HepG2 (cell line): ENCODE measurements at regions not wholly inside any gene's neighbourhood (a gene's known extent, or its start where the extent isn't known, plus 50 kb on each side); places are given as distances from the start of the nearest gene placed in this dataset.

Experiments
- ATAC-seq: fragments of 200-7000 bp; cut with Tn5 transposase; 3 replicates; pipeline ENCODE4 v1.9.1; 2020; ENCODE audit warnings: mild to moderate bottlenecking, moderate library complexity
- BruUV-seq: library from RNA; stranded (reverse); fragments of 400-500 nt; replicated peaks from 2 replicates; lab custom pipeline; 2021; lab: Mats Ljungman, UMichigan
- CTCF ChIA-PET: fragments of 300-600 bp; formaldehyde crosslinking; extraction: SDS; loops from one replicate; lab custom pipeline; 2021; ENCODE audit warnings: low total read pairs, inconsistent platforms, low intra/inter-chr PET ratio; lab: Yijun Ruan, JAX
- POLR2A ChIA-PET: fragments of 350-600 bp; sonication (Branson Sonifier 250); formaldehyde crosslinking; loops from one replicate; lab custom pipeline; 2020; ENCODE audit warnings: antibody characterized with exemption, inconsistent platforms; lab: Yijun Ruan, JAX
- DNase-seq: peaks from one replicate; pipeline ENCODE4 v3.0.0-alpha.2; 2015; ENCODE audit warnings: low spot score
- FAIRE-seq: peaks from 3 replicates; lab custom pipeline; 2011; peaks lifted over from hg19 to GRCh38; lab: Jason Lieb, UNC
- H2AFZ ChIP-seq: one replicate; pipeline ENCODE4 v1.6.1; 2011; ENCODE audit warnings: low read length, inconsistent platforms
- H3K27ac ChIP-seq: fragments of 300-600 bp; 3 replicates; pipeline ENCODE4 v1.8.0; 2011; ENCODE audit warnings: mixed run types, mild to moderate bottlenecking, mixed read lengths, low read length, inconsistent platforms; ENCODE audit not compliant: insufficient read depth; ENCODE audit errors: extremely low read length
- H3K27me3 ChIP-seq, 2 experiments: fragments of 200-600 bp in 1 of 2; 2 replicates in 1 of 2; 3 replicates in 1 of 2; pipeline versions ENCODE4 v1.6.0 to v1.8.0; 2011; ENCODE audit warnings: low read length in 2 of 2, mild to moderate bottlenecking in 2 of 2, moderate library complexity in 2 of 2, inconsistent platforms in 1 of 2; ENCODE audit not compliant: insufficient read depth in 2 of 2, control insufficient read depth in 1 of 2
- H3K36me3 ChIP-seq, 2 experiments: fragments of 200-600 bp in 1 of 2; replicated peaks in 1 of 2; 2 replicates in 1 of 2; 3 replicates in 1 of 2; pipeline versions ENCODE4 v1.5.1 to v1.8.0; 2011; ENCODE audit warnings: low read length in 2 of 2, inconsistent platforms in 1 of 2; ENCODE audit not compliant: insufficient read depth in 2 of 2, control insufficient read depth in 1 of 2
- H3K4me1 ChIP-seq: 2 replicates; pipeline ENCODE4 v1.5.1; 2012; ENCODE audit warnings: low read length, inconsistent platforms; ENCODE audit not compliant: insufficient read depth
- H3K4me2 ChIP-seq: 2 replicates; pipeline ENCODE4 v1.6.0; 2011; ENCODE audit warnings: low read depth, low read length, inconsistent platforms
- H3K4me3 ChIP-seq, 3 experiments: fragments of 200-600 bp in 1 of 3; sonication (generic), shearing (Covaris generic) in 1 of 3; replicated peaks in 1 of 3; 2 replicates each; pipeline ENCODE4 v1.5.1; 2011 to 2016; ENCODE audit warnings: low read length in 3 of 3, inconsistent platforms in 2 of 3, low read depth in 2 of 3, mild to moderate bottlenecking in 2 of 3, control low read depth in 1 of 3, mixed read lengths in 1 of 3; ENCODE audit not compliant: insufficient read depth in 1 of 3
- H3K79me2 ChIP-seq: one replicate; pipeline ENCODE4 v1.6.1; 2011; ENCODE audit warnings: low read length, inconsistent platforms; ENCODE audit not compliant: insufficient read depth
- H3K9ac ChIP-seq: 2 replicates; pipeline ENCODE4 v1.6.0; 2011; ENCODE audit warnings: mild to moderate bottlenecking, low read depth, low read length, inconsistent platforms; ENCODE audit not compliant: insufficient read depth
- H3K9me3 ChIP-seq: 2 replicates; pipeline ENCODE4 v1.5.1; 2012; ENCODE audit warnings: mild to moderate bottlenecking, low read length
- H4K20me1 ChIP-seq: 2 replicates; pipeline ENCODE4 v1.6.0; 2011; ENCODE audit warnings: inconsistent platforms, mild to moderate bottlenecking, low read length, moderate library complexity; ENCODE audit not compliant: insufficient read depth
- EEA1 ChIP-seq: sonication (generic); formaldehyde crosslinking; IDR thresholded peaks from 2 replicates; pipeline ENCODE4 v1.5.1; 2020; ENCODE audit warnings: mild to moderate bottlenecking, missing genetic modification reagents, borderline replicate concordance
- GTF2F1 ChIP-seq: fragments of 150-350 bp; IDR thresholded peaks from 2 replicates; pipeline ENCODE4 v1.6.1; 2014; ENCODE audit warnings: low read length
- KAT7 ChIP-seq: IDR thresholded peaks from 2 replicates; pipeline ENCODE4 v1.6.1; 2018; ENCODE audit warnings: borderline replicate concordance, missing compliant biosample characterization
- PTBP1 ChIP-seq: fragments of 200-400 bp; formaldehyde crosslinking; IDR thresholded peaks from 2 replicates; pipeline ENCODE4 v1.6.1; 2018; ENCODE audit warnings: low read length, low read depth; ENCODE audit not compliant: poor library complexity, severe bottlenecking
- SATB2 ChIP-seq: sonication (generic); formaldehyde crosslinking; IDR thresholded peaks from 2 replicates; pipeline ENCODE4 v1.5.0; 2020; ENCODE audit warnings: missing genetic modification reagents
- TAF1 ChIP-seq: sonication (generic); formaldehyde crosslinking; IDR thresholded peaks from 2 replicates; pipeline ENCODE4 v1.4.0; 2020; ENCODE audit warnings: missing genetic modification reagents
- XRCC5 ChIP-seq: fragments of 200-400 bp; formaldehyde crosslinking; optimal IDR thresholded peaks from 2 replicates; pipeline ENCODE3; 2017; ENCODE audit warnings: mild to moderate bottlenecking, low read length
- ZBTB7A ChIP-seq: sonication (generic); formaldehyde crosslinking; IDR thresholded peaks from 2 replicates; pipeline ENCODE4 v1.8.0; 2022; ENCODE audit warnings: mild to moderate bottlenecking, missing genetic modification reagents
- ZEB1 ChIP-seq: IDR thresholded peaks from 2 replicates; pipeline ENCODE4 v1.6.1; 2012; ENCODE audit warnings: mild to moderate bottlenecking, low read depth, inconsistent platforms; ENCODE audit not compliant: insufficient replicate concordance
- ZFYVE20 ChIP-seq: sonication (generic); formaldehyde crosslinking; IDR thresholded peaks from 2 replicates; pipeline ENCODE4 v1.8.0; 2023; ENCODE audit warnings: low read depth, mild to moderate bottlenecking, moderate library complexity, missing genetic modification reagents, borderline replicate concordance
- ZNF44 ChIP-seq: sonication (generic); formaldehyde crosslinking; IDR thresholded peaks from 2 replicates; pipeline ENCODE4 v1.5.1; 2020; ENCODE audit warnings: mild to moderate bottlenecking, missing genetic modification reagents
- ZNF468 ChIP-seq: sonication (generic); formaldehyde crosslinking; IDR thresholded peaks from 2 replicates; pipeline ENCODE4 v1.8.0; 2022; ENCODE audit warnings: mild to moderate bottlenecking, moderate library complexity, missing genetic modification reagents
- ZNF607 ChIP-seq: sonication (generic); formaldehyde crosslinking; IDR thresholded peaks from 2 replicates; pipeline ENCODE4 v1.5.1; 2020; ENCODE audit warnings: missing genetic modification reagents, mild to moderate bottlenecking, borderline replicate concordance
- WGBS: methylation state at CpG from one replicate; pipeline ENCODE4 v1.1.6; 2017; ENCODE audit warnings: low lambda C conversion rate; 5-methylcytosine and 5-hydroxymethylcytosine counted together
- in situ Hi-C: cut with HindIII; loops from 2 replicates; pipeline ENCODE4 v1.10.0; 2017; ENCODE audit warnings: low pct_unique_long_range_greater_than_20kb; ENCODE audit not compliant: extremely low pct_ligation_motif_present
- intact Hi-C: fragments of 100-400 bp; cut with micrococcal nuclease; formaldehyde crosslinking; loops from one replicate; pipeline ENCODE4 v1.10.0; 2022; ENCODE audit not compliant: unreplicated experiment
- TF ChIP-seq, protein P1 (sequence below): sonication (generic); formaldehyde crosslinking; IDR thresholded peaks from 2 replicates; pipeline ENCODE4 v1.4.0; 2020; ENCODE audit warnings: missing genetic modification reagents
- TF ChIP-seq, protein P2 (sequence below): sonication (generic); formaldehyde crosslinking; IDR thresholded peaks from 2 replicates; pipeline ENCODE4 v1.4.0; 2020; ENCODE audit warnings: missing genetic modification reagents

DNA sequence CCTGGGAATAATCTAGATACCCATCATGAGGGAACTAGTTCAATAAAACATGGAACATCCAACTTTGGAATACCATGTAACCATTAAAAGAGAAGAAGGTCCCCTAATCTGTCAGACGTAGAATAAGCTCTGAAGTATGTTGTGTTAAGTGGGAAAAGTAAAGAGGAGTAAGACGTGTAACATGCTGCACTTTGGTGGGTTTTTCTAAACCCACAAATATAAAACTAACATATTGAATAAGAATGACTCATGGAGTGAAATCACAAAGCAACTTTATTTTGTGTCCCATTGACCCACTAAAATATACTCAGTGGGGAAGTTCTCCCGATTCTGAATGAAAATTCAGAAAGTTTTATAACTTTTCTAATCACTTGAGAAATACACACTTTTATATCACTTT is 67.9 kb upstream of the PIK3R1 start (continued):
- TF ChIP-seq, protein P1, sequence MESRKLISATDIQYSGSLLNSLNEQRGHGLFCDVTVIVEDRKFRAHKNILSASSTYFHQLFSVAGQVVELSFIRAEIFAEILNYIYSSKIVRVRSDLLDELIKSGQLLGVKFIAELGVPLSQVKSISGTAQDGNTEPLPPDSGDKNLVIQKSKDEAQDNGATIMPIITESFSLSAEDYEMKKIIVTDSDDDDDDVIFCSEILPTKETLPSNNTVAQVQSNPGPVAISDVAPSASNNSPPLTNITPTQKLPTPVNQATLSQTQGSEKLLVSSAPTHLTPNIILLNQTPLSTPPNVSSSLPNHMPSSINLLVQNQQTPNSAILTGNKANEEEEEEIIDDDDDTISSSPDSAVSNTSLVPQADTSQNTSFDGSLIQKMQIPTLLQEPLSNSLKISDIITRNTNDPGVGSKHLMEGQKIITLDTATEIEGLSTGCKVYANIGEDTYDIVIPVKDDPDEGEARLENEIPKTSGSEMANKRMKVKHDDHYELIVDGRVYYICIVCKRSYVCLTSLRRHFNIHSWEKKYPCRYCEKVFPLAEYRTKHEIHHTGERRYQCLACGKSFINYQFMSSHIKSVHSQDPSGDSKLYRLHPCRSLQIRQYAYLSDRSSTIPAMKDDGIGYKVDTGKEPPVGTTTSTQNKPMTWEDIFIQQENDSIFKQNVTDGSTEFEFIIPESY, result no peak
- TF ChIP-seq, protein P2, sequence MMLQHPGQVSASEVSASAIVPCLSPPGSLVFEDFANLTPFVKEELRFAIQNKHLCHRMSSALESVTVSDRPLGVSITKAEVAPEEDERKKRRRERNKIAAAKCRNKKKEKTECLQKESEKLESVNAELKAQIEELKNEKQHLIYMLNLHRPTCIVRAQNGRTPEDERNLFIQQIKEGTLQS (CRISPR knock-in tag), result no peak
- TF ChIP-seq ZNF607 (CRISPR knock-in tag), result no peak

DNA sequence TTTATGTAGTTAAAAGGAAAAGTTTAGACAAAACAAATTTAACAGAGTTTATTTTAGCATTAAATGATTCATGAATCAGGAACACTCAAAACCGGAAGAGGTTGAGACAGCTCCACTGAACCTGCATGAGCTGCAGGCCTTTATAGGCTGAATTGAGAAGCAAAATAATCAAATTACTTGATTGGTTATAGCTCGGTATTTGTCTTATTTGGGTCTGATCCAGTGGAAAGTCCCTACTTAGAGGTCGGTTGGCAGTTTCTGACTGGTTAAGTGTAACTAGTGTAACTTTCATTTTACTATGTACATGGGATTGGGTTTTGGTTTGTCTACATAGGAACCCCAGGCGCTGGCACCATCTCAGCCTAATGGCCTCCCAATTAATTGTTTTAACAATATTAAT is 74.1 kb upstream of the PIK3R1 start:
- no peak for DNase-seq

DNA sequence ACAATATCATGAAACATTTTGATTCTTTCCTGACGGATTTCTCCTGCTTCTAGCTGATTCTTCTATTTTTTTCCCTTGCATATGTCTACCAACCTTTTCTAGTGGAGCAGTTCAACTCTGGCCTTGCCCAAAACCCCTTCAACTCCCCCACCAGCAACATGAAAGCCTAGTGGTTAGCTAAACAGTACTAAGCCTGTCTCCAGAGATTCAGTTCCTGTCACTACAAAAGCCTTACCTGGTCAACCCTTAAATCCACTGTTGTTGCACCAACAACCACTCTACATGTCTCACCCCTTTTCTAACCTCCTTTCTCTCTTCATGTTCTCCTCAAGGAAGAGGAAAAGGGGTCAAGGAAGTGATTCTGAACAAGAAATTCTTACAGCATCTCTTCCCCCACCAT is 74.8 kb upstream of the PIK3R1 start:
- ATAC-seq, result no peak
- Histone ChIP-seq H3K27me3 (no peaks in the 10 kb centered on the region), H2AFZ (no peak overlapping the region)
- in situ Hi-C loops, result no loop called here
- TF ChIP-seq ZFYVE20 (CRISPR knock-in tag) (no peak), GTF2F1 (no peak), SATB2 (no peak), ZNF468 (no peak), ZNF44 (CRISPR knock-in tag) (no peak), KAT7 (CRISPR knock-in tag) (no peak), PTBP1 (no peak), EEA1 (CRISPR knock-in tag) (no peak), ZBTB7A (CRISPR knock-in tag) (no peak)
- TF ChIP-seq, all 625 proteins: peak for 0
- Histone ChIP-seq H3K79me2 (no peaks in the 10 kb centered on the region), H3K4me3 (no peak overlapping the region), H4K20me1 (no peaks in the 10 kb centered on the region), H3K27ac (no peak overlapping the region), H3K4me1 (no peaks in the 10 kb centered on the region), H3K36me3 (no peaks in the 10 kb centered on the region), H3K4me2 (no peak overlapping the region), H3K9me3 (no peaks in the 10 kb centered on the region), H3K9ac (no peak overlapping the region)
- no peak for DNase-seq
- WGBS, result 9% methylated on average over 1 of the region's 1 CpG
- ChIA-PET POLR2A (no interaction called here), CTCF (no interaction called here)
- FAIRE-seq, result no peak
- intact Hi-C loops, result no loop called here
- no TSS peak for BruUV-seq

More for the DNA sequence above, 74.1 kb upstream of the PIK3R1 start:
- Histone ChIP-seq H4K20me1 (no peaks in the 10 kb centered on the region), H3K4me1 (no peaks in the 10 kb centered on the region), H3K79me2 (no peaks in the 10 kb centered on the region), H3K4me3 (no peak overlapping the region), H3K36me3 (no peaks in the 10 kb centered on the region), H3K27me3 (no peaks in the 10 kb centered on the region), H3K4me2 (no peak overlapping the region), H3K9ac (no peak overlapping the region), H3K27ac (no peak overlapping the region), H3K9me3 (no peaks in the 10 kb centered on the region), H2AFZ (no peak overlapping the region)
- in situ Hi-C loops, result no loop called here
- ChIA-PET CTCF (no interaction called here), POLR2A (no interaction called here)
- TF ChIP-seq XRCC5 (no peak), TAF1 (CRISPR knock-in tag) (no peak), ZEB1 (no peak)
- ATAC-seq, result no peak
- BruUV-seq, result no TSS peak
- intact Hi-C loops, result no loop called here
- 48% methylated on average over 4 of the region's 4 CpGs for WGBS
- no peak for FAIRE-seq
